Caco-2 (cell line): ENCODE measurements at regions not wholly inside any gene's neighbourhood (a gene's known extent, or its start where the extent isn't known, plus 50 kb on each side); places are given as distances from the start of the nearest gene placed in this dataset.

ENCODE experiments used
- BruUV-seq: library from RNA; stranded (reverse); fragments of 400-500 nt; replicated peaks from 2 replicates; lab custom pipeline; 2021; lab: Mats Ljungman, UMichigan
- CTCF ChIA-PET: fragments of 300-600 bp; sonication (Branson Sonifier 250); formaldehyde crosslinking; loops from one replicate; lab custom pipeline; 2022; ENCODE audit warnings: antibody characterized with exemption; lab: Charles Lee
- POLR2A ChIA-PET: fragments of 300-600 bp; sonication (Branson Sonifier 250); formaldehyde crosslinking; loops from one replicate; lab custom pipeline; 2022; ENCODE audit warnings: antibody characterized with exemption; lab: Charles Lee
- DNase-seq, 2 experiments: peaks; one replicate each; pipeline versions ENCODE4 v3.0.0 to v3.0.0-alpha.2; 2020 to 2022
- H3K27me3 ChIP-seq: replicated peaks from 2 replicates; pipeline ENCODE4 v1.6.0; 2011; ENCODE audit warnings: low read length; ENCODE audit not compliant: control insufficient read depth, insufficient read depth
- H3K36me3 ChIP-seq: 2 replicates; pipeline ENCODE4 v1.5.1; 2011; ENCODE audit warnings: low read length; ENCODE audit not compliant: control insufficient read depth, insufficient read depth
- H3K4me1 ChIP-seq: fragments of 250-450 bp; sonication (Bioruptor Pico); 2 replicates; pipeline ENCODE4 v1.5.1; 2020; ENCODE audit warnings: mild to moderate bottlenecking
- H3K4me3 ChIP-seq: 2 replicates; pipeline ENCODE4 v1.5.1; 2011; ENCODE audit warnings: low read depth, mild to moderate bottlenecking, control low read depth, low read length
- H3K9me3 ChIP-seq: fragments of 250-450 bp; sonication (Bioruptor Pico); 2 replicates; pipeline ENCODE4 v1.5.1; 2020; ENCODE audit warnings: mild to moderate bottlenecking, moderate library complexity
- H3K27ac Mint-ChIP-seq: one replicate; pipeline ENCODE4 v1.8.0; 2022; ENCODE audit warnings: mixed read lengths; ENCODE audit not compliant: unreplicated experiment
- H3K27me3 Mint-ChIP-seq: one replicate; pipeline ENCODE4 v1.8.0; 2022; ENCODE audit warnings: mixed read lengths; ENCODE audit not compliant: insufficient read depth, unreplicated experiment
- H3K36me3 Mint-ChIP-seq: one replicate; pipeline ENCODE4 v1.8.0; 2022; ENCODE audit warnings: mild to moderate bottlenecking, mixed read lengths; ENCODE audit not compliant: insufficient read depth, unreplicated experiment
- H3K4me1 Mint-ChIP-seq: one replicate; pipeline ENCODE4 v1.8.0; 2022; ENCODE audit warnings: low read depth, mixed read lengths; ENCODE audit not compliant: unreplicated experiment
- H3K4me3 Mint-ChIP-seq: one replicate; pipeline ENCODE4 v1.8.0; 2022; ENCODE audit warnings: mild to moderate bottlenecking, moderate library complexity, mixed read lengths; ENCODE audit not compliant: unreplicated experiment
- H3K9me3 Mint-ChIP-seq: one replicate; pipeline ENCODE4 v1.8.0; 2022; ENCODE audit warnings: mixed read lengths; ENCODE audit not compliant: unreplicated experiment
- CTCF ChIP-seq, 2 experiments: fragments of 200-600 bp in 1 of 2; IDR thresholded peaks; 1 replicate in 1 of 2; 2 replicates in 1 of 2; pipeline versions ENCODE4 v1.5.1 to v1.8.0; 2011 to 2022; ENCODE audit warnings: antibody characterized with exemption in 1 of 2, control low read depth in 1 of 2, inconsistent platforms in 1 of 2, low read depth in 1 of 2, low read length in 1 of 2, mild to moderate bottlenecking in 1 of 2, moderate library complexity in 1 of 2; ENCODE audit not compliant: insufficient read depth in 1 of 2, severe bottlenecking in 1 of 2, unreplicated experiment in 1 of 2
- intact Hi-C: fragments of 100-400 bp; cut with micrococcal nuclease; formaldehyde crosslinking; loops from one replicate; pipeline ENCODE4 v1.10.0; 2022; ENCODE audit not compliant: unreplicated experiment

DNA sequence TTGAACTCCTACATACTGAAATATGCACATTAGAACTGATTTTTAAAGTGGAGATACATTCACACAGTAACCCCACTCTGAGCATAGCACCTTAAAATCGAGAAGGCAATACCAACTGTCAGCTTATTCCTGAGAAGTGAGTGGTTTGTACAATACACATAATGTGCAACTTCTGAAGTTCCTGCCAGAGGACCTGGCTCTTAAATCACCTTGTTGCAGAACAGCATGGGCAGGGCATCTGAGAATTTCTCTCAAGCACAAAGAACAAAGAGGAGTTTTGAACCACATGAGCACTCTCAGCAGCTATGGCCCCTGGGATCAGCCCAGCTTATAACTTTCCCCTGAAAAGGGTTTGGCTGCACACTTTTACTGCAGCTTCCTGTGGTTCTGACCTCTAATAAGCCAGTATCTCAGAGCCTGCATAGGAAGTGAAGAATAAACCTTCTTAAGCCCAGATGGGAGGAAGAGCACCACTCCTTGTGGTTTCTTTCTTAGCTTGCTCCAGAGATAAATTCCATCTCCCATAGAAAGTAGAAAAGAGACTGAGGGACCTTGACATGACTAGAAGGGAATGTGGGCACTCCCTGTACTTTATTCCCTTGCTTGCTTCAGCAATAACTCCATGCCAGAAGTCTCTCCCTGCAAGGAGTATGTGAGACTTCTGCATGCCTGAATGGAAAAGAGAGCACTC lies 862.3 kb downstream of the SUCLG1 start:
- H3K36me3 Mint-ChIP-seq: no peaks in the 10 kb centered on the region
- ChIA-PET CTCF (no interaction called here), POLR2A (no interaction called here)
- no peak for TF ChIP-seq CTCF (IDR thresholded peaks at IDR 0.05; ENCODE audit: insufficient read depth in 1 of 2, low read depth in 1 of 2, low read length in 1 of 2, severe bottlenecking in 1 of 2, unreplicated experiment in 1 of 2)
- BruUV-seq: no TSS peak
- H3K27me3 ChIP-seq: no peaks in the 10 kb centered on the region; the same call in 1 of the 2 replicates
- intact Hi-C loops: no loop called here
- H3K27ac Mint-ChIP-seq: no peak overlapping the region
- no peak for DNase-seq
- H3K36me3 ChIP-seq: no peaks in the 10 kb centered on the region
- H3K4me1 ChIP-seq: no peaks in the 10 kb centered on the region
- no peaks in the 10 kb centered on the region for H3K27me3 Mint-ChIP-seq
- no peak overlapping the region for H3K4me3 Mint-ChIP-seq
- no peaks in the 10 kb centered on the region for H3K4me1 Mint-ChIP-seq
- no peak overlapping the region for H3K4me3 ChIP-seq
- peaks cover 25% of the 10 kb centered on the region for H3K9me3 Mint-ChIP-seq
- peaks cover 10% of the 10 kb centered on the region; the same call in 1 of the 2 replicates for H3K9me3 ChIP-seq

DNA sequence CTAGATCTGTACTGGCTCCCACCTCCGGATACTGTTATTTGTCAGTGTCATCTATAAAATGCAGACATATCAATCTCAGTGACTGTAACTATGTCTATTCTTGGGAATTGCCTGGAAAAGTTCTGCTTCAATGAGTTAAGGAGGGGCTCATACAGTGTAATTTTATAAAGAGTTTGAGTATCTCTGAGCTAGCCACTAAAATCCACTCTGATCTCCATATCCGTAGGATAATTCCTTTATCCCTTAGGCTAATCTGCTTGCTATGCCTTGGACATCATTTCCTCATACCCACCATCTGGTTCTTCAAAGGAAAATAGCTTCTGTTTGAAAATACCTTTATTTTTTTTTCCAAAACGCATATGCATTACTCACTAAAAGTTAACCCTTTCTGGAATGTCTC lies 863.2 kb downstream of the SUCLG1 start:
- Histone ChIP-seq H3K4me1 (no peaks in the 10 kb centered on the region), H3K4me3 (no peak overlapping the region), H3K27me3 (no peaks in the 10 kb centered on the region; the same call in 1 of the 2 replicates), H3K36me3 (no peaks in the 10 kb centered on the region), H3K9me3 (peaks cover 10% of the 10 kb centered on the region; the same call in 1 of the 2 replicates)
- BruUV-seq: no TSS peak
- Mint-ChIP-seq H3K9me3 (peaks cover 25% of the 10 kb centered on the region), H3K36me3 (no peaks in the 10 kb centered on the region), H3K27me3 (no peaks in the 10 kb centered on the region), H3K4me1 (no peaks in the 10 kb centered on the region), H3K4me3 (no peak overlapping the region), H3K27ac (no peak overlapping the region)
- POLR2A ChIA-PET: no interaction called here
- intact Hi-C loops: no loop called here
- no peak for DNase-seq
- no peak for TF ChIP-seq CTCF (IDR thresholded peaks at IDR 0.05; ENCODE audit: insufficient read depth in 1 of 2, low read depth in 1 of 2, low read length in 1 of 2, severe bottlenecking in 1 of 2, unreplicated experiment in 1 of 2)
- CTCF ChIA-PET: no interaction called here

GRCh38 chr2:83595121-83595690 lies 863.9 kb downstream of the SUCLG1 start:
- TF ChIP-seq CTCF (IDR thresholded peaks at IDR 0.05; ENCODE audit: insufficient read depth in 1 of 2, low read depth in 1 of 2, low read length in 1 of 2, severe bottlenecking in 1 of 2, unreplicated experiment in 1 of 2): no peak
- intact Hi-C loops: no loop called here
- Mint-ChIP-seq H3K27me3 (no peaks in the 10 kb centered on the region), H3K27ac (no peak overlapping the region), H3K36me3 (no peaks in the 10 kb centered on the region), H3K4me1 (no peaks in the 10 kb centered on the region), H3K9me3 (peaks cover 20% of the 10 kb centered on the region), H3K4me3 (no peak overlapping the region)
- H3K4me1 ChIP-seq: no peaks in the 10 kb centered on the region
- no peaks in the 10 kb centered on the region for H3K36me3 ChIP-seq
- BruUV-seq: no TSS peak
- ChIA-PET POLR2A (no interaction called here), CTCF (no interaction called here)
- no peak for DNase-seq
- peaks cover 4% of the 10 kb centered on the region; the same call in 1 of the 2 replicates for H3K9me3 ChIP-seq
- H3K4me3 ChIP-seq: no peak overlapping the region
- H3K27me3 ChIP-seq: no peaks in the 10 kb centered on the region; the same call in 1 of the 2 replicates
